ENCODE measurements at regions not wholly inside any gene's neighbourhood (a gene's known extent, or its start where the extent isn't known, plus 50 kb on each side); places are given as distances from the start of the nearest gene placed in this dataset.

GRCh38 chr21:19350286-19350685, 946.7 kb upstream of the TMPRSS15 start:
- DNase-seq (ENCODE audit: low spot score in 2 of 2, unreplicated experiment in 2 of 2) = no peak
- peaks cover 2% of the 10 kb centered on the region for H3K4me1 Mint-ChIP-seq
- no peak overlapping the region for H3K27ac Mint-ChIP-seq
- no peaks in the 10 kb centered on the region for H3K27me3 Mint-ChIP-seq (ENCODE audit: low read depth)
- H3K36me3 Mint-ChIP-seq = no peaks in the 10 kb centered on the region
- H3K9me3 Mint-ChIP-seq = no peaks in the 10 kb centered on the region
- TF ChIP-seq CTCF (IDR thresholded peaks at IDR 0.05; ENCODE audit: unreplicated experiment) = no peak
- H3K4me3 Mint-ChIP-seq = no peak overlapping the region

GRCh38 chr21:19353256-19353655, 949.7 kb upstream of the TMPRSS15 start:
- Mint-ChIP-seq H3K9me3 (no peaks in the 10 kb centered on the region), H3K4me3 (no peak overlapping the region)
- no peak for DNase-seq (ENCODE audit: low spot score in 2 of 2, unreplicated experiment in 2 of 2)

GRCh38 chr21:19368944-19369343, 965.4 kb upstream of the TMPRSS15 start:
- no peak for TF ChIP-seq CTCF (IDR thresholded peaks at IDR 0.05; ENCODE audit: unreplicated experiment)
- Mint-ChIP-seq H3K4me3 (no peak overlapping the region), H3K9me3 (no peaks in the 10 kb centered on the region), H3K27me3 (ENCODE audit: low read depth) (peaks cover 19% of the 10 kb centered on the region), H3K27ac (no peak overlapping the region), H3K36me3 (no peaks in the 10 kb centered on the region), H3K4me1 (no peaks in the 10 kb centered on the region)
- DNase-seq (ENCODE audit: low spot score in 2 of 2, unreplicated experiment in 2 of 2) = no peak

More at GRCh38 chr21:19353256-19353655, 949.7 kb upstream of the TMPRSS15 start:
- Mint-ChIP-seq H3K27me3 (ENCODE audit: low read depth) (no peaks in the 10 kb centered on the region), H3K4me1 (peaks cover 2% of the 10 kb centered on the region), H3K36me3 (no peaks in the 10 kb centered on the region), H3K27ac (no peak overlapping the region)
- no peak for TF ChIP-seq CTCF (IDR thresholded peaks at IDR 0.05; ENCODE audit: unreplicated experiment)

GRCh38 chr21:19392390-19392789, 988.8 kb upstream of the TMPRSS15 start:
- H3K36me3 Mint-ChIP-seq = no peaks in the 10 kb centered on the region
- no peak overlapping the region for H3K27ac Mint-ChIP-seq
- no peaks in the 10 kb centered on the region for H3K27me3 Mint-ChIP-seq (ENCODE audit: low read depth)
- no peak for TF ChIP-seq CTCF (IDR thresholded peaks at IDR 0.05; ENCODE audit: unreplicated experiment)
- H3K9me3 Mint-ChIP-seq = no peaks in the 10 kb centered on the region
- no peak for DNase-seq (ENCODE audit: low spot score in 2 of 2, unreplicated experiment in 2 of 2)
- no peak overlapping the region for H3K4me3 Mint-ChIP-seq
- no peaks in the 10 kb centered on the region for H3K4me1 Mint-ChIP-seq

- H3K4me1 Mint-ChIP-seq = no peaks in the 10 kb centered on the region
- H3K4me3 Mint-ChIP-seq = no peak overlapping the region
Measured at GRCh38 chr21:19400223-19400770, 996.7 kb upstream of the TMPRSS15 start.

More at GRCh38 chr21:19400223-19400770, 996.7 kb upstream of the TMPRSS15 start:
- no peak for DNase-seq (ENCODE audit: low spot score in 2 of 2, unreplicated experiment in 2 of 2)
- H3K36me3 Mint-ChIP-seq = no peaks in the 10 kb centered on the region
- no peaks in the 10 kb centered on the region for H3K27me3 Mint-ChIP-seq (ENCODE audit: low read depth)
- H3K9me3 Mint-ChIP-seq = no peaks in the 10 kb centered on the region
- no peak for TF ChIP-seq CTCF (IDR thresholded peaks at IDR 0.05; ENCODE audit: unreplicated experiment)
- no peak overlapping the region for H3K27ac Mint-ChIP-seq

All from mesothelial cell of epicardium (in vitro differentiated cells).